Left lung (tissue), 4 donors: ENCODE measurements at regions not wholly inside any gene's neighbourhood (a gene's known extent, or its start where the extent isn't known, plus 50 kb on each side); places are given as distances from the start of the nearest gene placed in this dataset.
"Not testable (repeated sequence)": the region's sequence is repeated elsewhere in the genome, so short reads cannot be mapped to it uniquely, and the experiment has no call there.

ENCODE experiments used
- ATAC-seq: fragments of 200-7000 bp; cut with Tn5 transposase; one replicate; pipeline ENCODE4 v1.9.1; 2020; ENCODE audit warnings: moderate library complexity
- DNase-seq, 4 donors: peaks; one replicate each; pipeline ENCODE4 v3.0.0-alpha.2; 2013 to 2020
- H3K27ac ChIP-seq, 2 donors: fragments of 200-600 bp; sonication (generic) in 1 of 2; one replicate each; pipeline versions ENCODE4 v1.5.0 to v1.8.0; 2020 to 2021
- H3K27me3 ChIP-seq, 2 donors: fragments of 200-600 bp; sonication (generic) in 1 of 2; one replicate each; pipeline versions ENCODE4 v1.5.0 to v1.8.0; 2020 to 2021
- H3K36me3 ChIP-seq, 2 donors: fragments of 200-600 bp; sonication (generic) in 1 of 2; one replicate each; pipeline versions ENCODE4 v1.5.0 to v1.8.0; 2020 to 2021
- H3K4me1 ChIP-seq, 2 donors: fragments of 200-600 bp; one replicate each; pipeline ENCODE4 v1.8.0; 2021
- H3K4me3 ChIP-seq, 2 donors: fragments of 200-600 bp; sonication (generic) in 1 of 2; one replicate each; pipeline versions ENCODE4 v1.5.0 to v1.8.0; 2020 to 2021; ENCODE audit warnings: mild to moderate bottlenecking in 1 of 2
- H3K9me3 ChIP-seq, 2 donors: fragments of 200-600 bp; sonication (generic) in 1 of 2; one replicate each; pipeline versions ENCODE4 v1.5.0 to v1.8.0; 2020 to 2021
- intact Hi-C, 2 donors: fragments of 100-400 bp; cut with DNase I; formaldehyde crosslinking; loops; one replicate each; pipeline versions ENCODE4 v1.11.2 to v1.14.2; 2022
- TF ChIP-seq, protein P1 (sequence below), 2 donors: fragments of 200-600 bp; sonication (generic) in 1 of 2; IDR thresholded peaks; one replicate each; pipeline versions ENCODE4 v1.5.0 to v1.8.0; 2021; ENCODE audit warnings: antibody characterized with exemption in 2 of 2
- donor health status: DM: no; HTN: yes; CAD: no.
- donor health status: DM: no; HTN: no; CAD: no.

DNA sequence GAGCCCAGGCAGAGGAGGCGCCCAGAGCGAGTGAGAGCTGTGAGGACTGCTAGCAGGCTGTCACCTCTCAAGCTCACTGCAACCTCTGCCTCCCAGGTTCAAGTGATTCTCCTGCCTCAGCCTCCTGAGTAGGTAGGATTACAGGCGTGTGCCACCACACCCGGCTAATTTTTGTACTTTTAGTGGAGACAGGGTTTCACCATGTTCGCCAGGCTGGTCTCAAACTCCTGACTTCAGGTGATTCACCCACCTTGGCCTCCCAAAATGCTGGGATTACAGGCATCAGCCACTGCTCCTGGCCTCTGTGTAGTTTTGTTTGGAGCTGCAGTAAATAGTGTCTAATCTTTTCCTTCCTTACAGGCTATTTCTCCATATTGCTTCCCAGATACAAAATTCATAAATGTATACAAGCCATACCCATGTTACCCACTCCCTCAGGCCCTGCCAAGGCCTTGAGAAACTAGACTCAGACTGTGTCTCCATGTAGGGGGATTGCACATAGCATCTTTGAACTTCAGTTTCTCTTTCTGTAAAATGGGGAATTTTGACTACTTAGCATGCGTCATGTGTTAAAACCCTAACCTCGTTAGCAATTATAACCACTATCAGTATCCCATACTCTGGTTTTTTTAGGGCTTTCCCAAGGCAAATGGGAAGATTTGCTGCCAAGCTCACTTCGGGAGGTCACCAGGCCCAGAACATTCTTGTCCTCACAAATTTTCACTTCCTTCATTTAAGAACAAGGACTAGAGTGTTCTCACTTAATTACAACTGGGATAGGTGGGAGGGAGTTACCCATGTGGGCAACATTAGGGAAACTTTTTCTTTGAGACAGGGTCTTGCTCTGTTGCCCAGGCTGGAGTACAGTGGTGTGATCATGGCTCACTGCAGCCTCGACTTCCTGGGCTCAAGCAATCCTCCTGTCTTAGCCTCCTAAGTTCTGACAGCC is 67.3 kb upstream of the DDR1 start:
- TF ChIP-seq, protein P1, sequence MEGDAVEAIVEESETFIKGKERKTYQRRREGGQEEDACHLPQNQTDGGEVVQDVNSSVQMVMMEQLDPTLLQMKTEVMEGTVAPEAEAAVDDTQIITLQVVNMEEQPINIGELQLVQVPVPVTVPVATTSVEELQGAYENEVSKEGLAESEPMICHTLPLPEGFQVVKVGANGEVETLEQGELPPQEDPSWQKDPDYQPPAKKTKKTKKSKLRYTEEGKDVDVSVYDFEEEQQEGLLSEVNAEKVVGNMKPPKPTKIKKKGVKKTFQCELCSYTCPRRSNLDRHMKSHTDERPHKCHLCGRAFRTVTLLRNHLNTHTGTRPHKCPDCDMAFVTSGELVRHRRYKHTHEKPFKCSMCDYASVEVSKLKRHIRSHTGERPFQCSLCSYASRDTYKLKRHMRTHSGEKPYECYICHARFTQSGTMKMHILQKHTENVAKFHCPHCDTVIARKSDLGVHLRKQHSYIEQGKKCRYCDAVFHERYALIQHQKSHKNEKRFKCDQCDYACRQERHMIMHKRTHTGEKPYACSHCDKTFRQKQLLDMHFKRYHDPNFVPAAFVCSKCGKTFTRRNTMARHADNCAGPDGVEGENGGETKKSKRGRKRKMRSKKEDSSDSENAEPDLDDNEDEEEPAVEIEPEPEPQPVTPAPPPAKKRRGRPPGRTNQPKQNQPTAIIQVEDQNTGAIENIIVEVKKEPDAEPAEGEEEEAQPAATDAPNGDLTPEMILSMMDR (IDR thresholded peaks at IDR 0.05): no peak
- Histone ChIP-seq H3K27me3 (no peaks in the 10 kb centered on the region), H3K9me3 (no peaks in the 10 kb centered on the region), H3K36me3 (no peaks in the 10 kb centered on the region), H3K4me1 (peaks cover under 1 to 82% of the 10 kb centered on the region in 2 donors), H3K27ac (peak overlapping the region; percentile 53 to 73), H3K4me3 (no peak overlapping the region)
- DNase-seq (no peak), ATAC-seq (no peak)
- intact Hi-C loops: loop anchor here in 1 of 2 donors (10.0 kb wide), 1 partner anchor 72 kb away; the partner anchor contains the start of genes FLOT1 and IER3

DNA sequence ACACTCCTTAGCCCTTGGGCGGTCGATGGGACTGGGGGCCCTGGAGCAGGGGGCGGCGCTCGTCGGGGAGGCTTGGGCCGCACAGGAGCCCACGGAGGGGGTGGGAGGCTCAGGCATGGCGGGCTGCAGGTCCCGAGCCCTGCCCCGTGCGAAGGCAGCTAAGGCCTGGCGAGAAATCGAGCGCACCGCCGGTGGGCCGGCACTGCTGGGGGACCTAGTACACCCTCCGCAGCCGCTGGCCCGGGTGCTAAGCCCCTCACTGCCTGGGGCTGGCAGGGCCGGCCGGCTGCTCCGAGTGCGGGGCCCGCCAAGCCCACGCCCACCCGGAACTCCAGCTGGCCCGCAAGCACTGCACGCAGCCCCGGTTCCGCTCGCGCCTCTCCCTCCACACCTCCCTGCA is 68.0 kb upstream of the DDR1 start:
- H3K36me3 ChIP-seq, H3K27me3 ChIP-seq, ATAC-seq, H3K4me3 ChIP-seq, H3K9me3 ChIP-seq: not testable (repeated sequence)
- peak in 1 of 4 donors; percentile 75 for DNase-seq
- intact Hi-C loops: loop anchor here in 1 of 2 donors (10.0 kb wide), 1 partner anchor 71 kb away; the partner anchor contains the start of genes FLOT1 and IER3
- peaks cover 0 to 76% of the 10 kb centered on the region in 2 donors for H3K4me1 ChIP-seq
- peak overlapping the region in 1 of 2 donors; percentile 73 for H3K27ac ChIP-seq

DNA sequence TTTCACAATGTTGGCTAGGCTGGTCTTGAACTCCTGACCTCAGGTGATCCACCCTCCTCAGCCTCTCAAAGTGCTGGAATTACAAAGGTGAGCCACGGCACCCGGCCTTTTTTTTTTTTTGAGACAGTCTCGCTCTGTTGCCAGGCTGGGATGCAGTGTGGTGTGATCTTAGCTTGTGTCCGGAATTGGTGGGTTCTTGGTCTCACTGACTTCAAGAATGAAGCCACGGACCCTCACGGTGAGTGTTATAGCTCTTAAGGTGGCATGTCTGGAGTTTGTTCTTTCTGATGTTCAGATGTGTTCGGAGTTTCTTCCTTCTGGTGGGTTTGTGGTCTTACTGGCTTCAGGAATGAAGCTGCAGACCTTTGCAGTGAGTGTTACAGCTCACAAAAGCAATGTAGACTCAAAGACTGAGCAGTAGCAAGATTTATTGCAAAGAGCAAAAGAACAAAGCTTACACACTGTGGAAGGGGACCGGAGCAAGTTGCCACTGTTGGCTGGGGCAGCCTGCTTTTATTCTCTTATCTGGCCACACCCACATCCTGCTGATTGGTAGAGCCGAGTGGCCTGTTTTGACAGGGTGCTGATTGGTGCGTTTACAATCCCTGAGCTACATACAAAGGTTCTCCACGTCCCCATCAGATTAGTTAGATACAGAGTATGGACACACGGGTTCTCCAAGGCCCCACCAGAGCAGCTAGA is 69.1 kb upstream of the DDR1 start:
- H3K4me3 ChIP-seq, H3K9me3 ChIP-seq, ATAC-seq, DNase-seq, H3K27me3 ChIP-seq, H3K36me3 ChIP-seq: not testable (repeated sequence)
- peaks cover 0 to 70% of the 10 kb centered on the region in 2 donors for H3K4me1 ChIP-seq
- intact Hi-C loops: loop anchor here in 1 of 2 donors (10.0 kb wide), 1 partner anchor 70 kb away; the partner anchor contains the start of genes FLOT1 and IER3
- peak overlapping the region in 1 of 2 donors; percentile 80 for H3K27ac ChIP-seq

DNA sequence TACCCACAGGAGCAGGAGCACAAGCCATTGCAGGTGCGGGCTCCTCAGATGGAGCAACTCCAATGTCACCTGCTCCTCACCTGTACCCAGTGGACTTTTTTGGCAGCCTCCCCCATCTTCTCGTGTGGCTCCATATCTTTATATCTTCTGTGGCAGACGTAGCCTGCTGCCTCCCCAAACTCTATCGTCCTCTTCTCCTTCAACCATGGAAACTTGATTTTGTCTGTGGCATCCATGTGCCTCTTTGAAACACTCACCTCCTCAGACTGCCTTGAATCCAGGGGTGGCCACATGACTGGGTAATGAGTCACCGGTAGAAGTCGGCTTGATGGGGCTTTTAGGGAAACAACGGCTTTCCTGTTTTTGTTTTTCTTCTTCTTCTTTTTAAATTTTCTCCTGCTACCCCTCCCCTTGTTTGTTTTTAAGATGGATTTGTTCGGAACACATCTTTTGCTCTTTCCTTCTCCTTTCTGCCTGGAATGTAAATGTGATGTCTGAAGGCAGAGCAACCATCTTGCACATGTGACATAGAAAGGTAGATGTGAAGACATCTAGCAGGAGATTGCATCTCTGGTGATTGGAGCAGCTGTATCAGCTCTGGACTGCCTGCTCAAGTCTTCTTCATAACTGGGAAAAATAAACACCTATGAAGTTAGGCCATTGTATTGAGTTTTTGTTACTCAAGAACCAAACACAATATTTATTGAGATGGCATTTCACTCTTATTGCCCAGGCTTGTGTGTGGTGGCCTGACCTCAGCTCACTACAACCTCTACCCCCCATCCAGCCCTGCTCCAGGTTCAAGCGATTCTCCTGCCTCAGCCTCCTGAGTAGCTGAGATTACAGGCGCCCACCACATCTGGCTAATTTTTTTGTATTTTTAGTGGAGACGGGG is 69.9 kb upstream of the DDR1 start:
- ATAC-seq: peak; percentile 62
- Histone ChIP-seq H3K27ac (peak overlapping the region; percentile 28 to 80), H3K4me3 (peak overlapping the region in 1 of 2 donors; percentile 0), H3K9me3 (no peaks in the 10 kb centered on the region), H3K27me3 (no peaks in the 10 kb centered on the region), H3K36me3 (no peaks in the 10 kb centered on the region), H3K4me1 (peaks cover 0 to 62% of the 10 kb centered on the region in 2 donors)
- intact Hi-C loops: loop anchor here in 1 of 2 donors (10.0 kb wide), 1 partner anchor 70 kb away; the partner anchor contains the start of genes FLOT1 and IER3
- peak in 1 of 4 donors; percentile 65 for DNase-seq
- TF ChIP-seq, protein P1 (IDR thresholded peaks at IDR 0.05): no peak

DNA sequence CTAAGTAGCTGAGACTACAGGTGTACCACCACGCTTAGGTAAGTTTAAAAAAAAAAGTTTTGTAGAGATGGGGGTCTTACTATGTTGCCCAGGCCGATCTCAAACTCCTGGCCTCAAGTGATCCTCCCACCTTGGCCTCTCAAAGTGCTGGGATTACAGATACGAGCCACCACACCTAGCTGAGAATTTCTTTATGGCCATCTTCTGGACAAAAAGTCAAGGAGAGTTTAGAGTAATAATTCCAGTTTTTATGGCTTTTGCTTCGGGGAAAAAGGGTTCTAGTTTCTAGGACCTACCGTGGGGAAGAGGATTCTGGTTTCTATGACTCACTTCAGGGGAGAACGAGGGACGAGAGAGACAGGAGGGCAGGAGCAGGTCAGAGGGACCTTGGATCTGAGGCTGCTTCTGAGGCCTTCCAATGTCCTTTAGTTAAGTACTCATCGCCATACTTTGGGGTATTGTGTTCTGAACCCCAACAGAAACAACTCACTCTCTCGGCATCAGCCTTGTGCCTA is 69.3 kb upstream of the IER3 start:
- intact Hi-C loops: loop anchor here in 1 of 2 donors (10.0 kb wide), 1 partner anchor 69 kb away; the partner anchor contains the start of genes FLOT1 and IER3
- H3K4me1 ChIP-seq: peaks cover 0 to 55% of the 10 kb centered on the region in 2 donors
- peak overlapping the region in 1 of 2 donors; percentile 0 for H3K4me3 ChIP-seq
- no peak for ATAC-seq
- no peaks in the 10 kb centered on the region for H3K27me3 ChIP-seq
- no peak for DNase-seq
- H3K27ac ChIP-seq: peak overlapping the region; percentile 28 to 80
- TF ChIP-seq, protein P1 (IDR thresholded peaks at IDR 0.05): no peak
- no peaks in the 10 kb centered on the region for H3K9me3 ChIP-seq
- no peaks in the 10 kb centered on the region for H3K36me3 ChIP-seq
